ENCODE measurements at regions not wholly inside any gene's neighbourhood (a gene's known extent, or its start where the extent isn't known, plus 50 kb on each side); places are given as distances from the start of the nearest gene placed in this dataset.

- no peak for DNase-seq
These were observed 170.5 kb downstream of the AREG start for GRCh38 chr4:74615411-74615810.

GRCh38 chr4:74618166-74618565, 173.2 kb downstream of the AREG start:
- DNase-seq = no peak

GRCh38 chr4:74618659-74619058, 173.7 kb downstream of the AREG start:
- no peak for DNase-seq

- no peak for DNase-seq
These were observed 174.2 kb downstream of the BTC start for GRCh38 chr4:74619931-74620702.

- DNase-seq = no peak
These were observed 172.7 kb downstream of the BTC start for GRCh38 chr4:74621616-74622015.

DNA sequence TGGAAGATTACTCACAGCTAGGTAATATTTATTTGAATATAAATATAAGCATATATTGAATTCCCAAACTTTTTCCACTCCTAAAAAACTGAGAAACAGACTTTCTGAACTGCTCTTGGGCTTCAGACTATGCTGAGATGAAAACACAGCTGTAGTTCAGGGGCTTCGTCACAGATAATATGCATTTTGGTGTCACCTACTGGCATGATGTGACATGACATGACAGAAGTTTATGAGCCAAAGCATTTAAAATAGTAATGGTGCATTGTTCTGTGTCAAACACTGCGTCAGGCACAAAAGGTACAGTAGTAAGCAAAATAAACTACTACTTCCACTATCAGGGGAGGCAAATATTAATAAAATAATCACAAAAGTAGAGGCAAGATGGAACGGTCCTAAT, 171.3 kb downstream of the BTC start:
- peak; percentile 3 for DNase-seq

GRCh38 chr4:74624351-74625151, 169.8 kb downstream of the BTC start:
- DNase-seq = no peak

DNA sequence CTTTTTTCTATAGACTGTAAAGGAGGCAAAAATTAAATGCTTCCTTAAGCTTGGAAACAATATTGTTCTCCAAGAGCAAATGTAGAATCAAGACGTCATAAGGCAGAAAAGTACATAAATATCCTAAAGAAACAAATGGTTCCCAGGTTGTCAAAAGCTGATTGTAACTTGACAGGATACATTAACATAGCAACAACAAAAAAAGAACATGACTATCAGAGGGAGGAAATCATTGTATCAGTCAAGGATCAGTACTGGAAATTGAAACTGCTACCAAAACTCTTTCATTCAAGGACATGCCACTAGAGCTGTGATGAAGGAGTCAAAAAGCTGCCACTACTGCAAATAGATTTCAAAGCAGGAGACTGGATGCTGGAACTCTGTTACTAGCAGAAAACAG, 168.3 kb downstream of the BTC start:
- DNase-seq = no peak

DNA sequence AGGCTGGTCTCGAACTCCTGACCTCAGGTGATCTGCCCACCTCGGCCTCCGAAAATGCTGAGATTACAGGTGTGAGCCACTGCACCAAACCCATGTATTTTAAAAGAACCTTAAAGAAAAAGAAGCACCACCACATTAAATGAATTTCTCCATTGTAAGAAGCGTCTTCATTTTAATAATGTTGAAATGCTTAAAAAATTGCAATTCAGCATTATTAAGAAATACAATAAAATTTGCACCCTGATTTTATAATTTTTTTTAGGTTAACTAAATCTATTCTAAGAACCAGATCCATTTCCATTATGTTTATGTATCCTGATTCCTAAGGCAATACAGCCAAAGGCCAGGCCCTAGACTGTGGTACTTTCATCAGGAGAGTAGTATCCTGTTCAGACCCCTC, 167.2 kb downstream of the BTC start:
- DNase-seq = no peak

DNA sequence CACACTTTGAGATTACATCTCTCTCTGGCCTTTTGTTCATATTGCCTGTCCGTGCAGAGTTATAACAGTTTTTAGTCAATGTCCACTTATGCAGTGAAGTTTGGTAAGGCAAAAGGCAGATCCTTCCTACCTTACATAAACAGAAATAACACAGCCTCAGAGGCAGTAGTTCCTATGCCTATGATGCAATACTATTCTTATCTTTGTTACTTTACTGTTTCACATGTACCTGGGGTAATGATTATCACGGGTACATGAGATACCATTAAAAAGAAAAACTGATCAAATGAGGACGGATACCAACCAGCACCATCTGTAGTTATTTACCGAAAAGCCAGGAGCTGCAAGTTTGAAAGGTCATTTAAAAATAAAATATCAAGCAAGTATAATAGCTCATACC, 166.8 kb downstream of the BTC start:
- DNase-seq = no peak

DNA sequence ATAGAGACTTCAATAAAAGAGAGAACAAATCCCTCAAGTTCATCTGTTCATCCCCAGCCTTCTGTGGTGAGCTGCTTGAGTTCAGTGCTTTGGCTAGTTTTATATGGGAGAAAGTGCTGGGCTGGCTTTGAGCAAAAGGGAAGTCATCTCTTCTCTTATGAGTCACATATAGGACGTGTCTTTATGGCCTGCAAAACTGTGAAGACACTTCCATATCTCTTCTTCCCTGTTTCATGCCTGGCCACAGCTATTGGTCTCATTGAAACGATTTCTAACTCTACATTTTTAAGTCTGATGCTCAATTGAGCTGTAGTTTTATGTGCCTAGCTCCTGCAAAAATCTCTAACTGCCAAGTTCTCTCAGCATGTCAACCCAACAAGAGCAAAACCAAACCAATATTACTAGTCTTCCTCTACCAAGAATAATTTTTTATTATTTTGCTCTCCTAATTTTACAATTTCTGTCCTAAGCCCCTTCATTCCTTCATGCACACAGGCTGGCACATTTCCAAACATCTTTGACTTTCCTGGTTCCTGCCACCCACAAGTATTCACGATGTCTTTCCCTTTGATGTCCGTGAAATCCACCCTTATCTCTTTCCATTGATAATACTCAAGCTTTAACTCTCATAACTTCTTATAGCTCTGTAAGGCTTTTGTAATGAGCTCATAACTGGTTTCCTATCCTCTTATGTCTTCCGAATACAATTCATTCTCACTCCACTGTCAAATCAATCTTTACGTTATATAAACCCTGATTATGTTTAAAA, 165.3 kb downstream of the BTC start:
- no peak for DNase-seq

DNA sequence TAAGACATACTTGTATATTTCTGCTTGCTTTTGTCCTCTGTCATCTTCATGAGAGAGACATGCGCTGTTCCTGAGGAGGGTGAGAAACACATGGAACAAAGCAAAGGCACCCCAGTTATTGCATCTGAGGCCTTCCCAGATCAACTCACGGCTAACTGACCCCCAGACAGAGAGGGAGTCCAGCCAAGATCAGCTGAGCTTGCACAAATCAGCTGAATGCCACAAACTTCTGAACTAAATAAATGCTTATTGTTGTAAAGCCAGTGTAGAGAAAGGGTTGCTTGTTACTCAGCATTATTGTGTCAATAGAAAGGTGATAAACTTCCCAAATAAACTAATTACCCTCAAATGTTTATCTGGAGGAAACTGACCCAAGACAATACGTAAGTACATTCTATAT, 163.8 kb downstream of the BTC start:
- no peak for DNase-seq

GRCh38 chr4:74631338-74631737, 163.0 kb downstream of the BTC start:
- no peak for DNase-seq

GRCh38 chr4:74631988-74632387, 162.3 kb downstream of the BTC start:
- no peak for DNase-seq

DNA sequence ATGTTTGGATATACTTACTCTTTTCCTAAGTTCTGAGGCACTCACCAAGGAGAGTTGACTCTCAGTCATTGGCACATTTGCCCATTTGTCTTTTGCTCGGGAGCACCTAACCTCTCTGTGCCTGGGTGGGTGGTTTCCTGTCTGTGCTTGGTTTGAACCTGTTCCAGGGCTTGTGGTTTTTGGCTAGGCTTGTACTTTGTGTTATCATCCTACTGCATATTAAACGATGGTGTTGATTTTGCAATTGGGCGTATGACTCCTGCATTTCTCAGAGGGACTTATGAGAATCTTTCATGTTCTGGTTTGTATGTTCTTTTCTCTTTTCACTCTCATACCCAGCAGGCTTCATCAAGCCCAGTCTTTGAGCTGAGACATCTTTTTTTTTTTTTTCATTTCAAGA, 161.7 kb downstream of the BTC start:
- DNase-seq = peak; percentile 57

DNA sequence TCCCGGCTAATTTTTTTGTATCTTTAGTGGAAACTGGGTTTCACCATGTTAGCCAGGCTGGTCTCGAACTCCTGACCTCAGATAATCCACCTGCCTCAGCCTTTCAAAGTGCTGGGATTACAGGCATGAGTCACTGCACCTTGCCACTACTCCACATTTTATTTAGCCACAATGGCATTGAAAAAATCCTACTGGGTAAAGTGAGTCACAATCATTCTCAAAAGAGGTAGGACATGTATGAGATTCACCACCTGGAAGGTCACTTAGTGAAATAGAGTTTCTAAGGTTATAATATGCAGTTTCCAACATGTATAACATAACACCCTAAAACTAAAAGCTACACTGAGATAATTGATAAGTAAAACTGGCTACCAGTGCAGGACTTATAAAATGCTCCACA, 159.2 kb downstream of the BTC start:
- no peak for DNase-seq

- DNase-seq = no peak
These were observed 158.7 kb downstream of the BTC start for GRCh38 chr4:74635490-74636123.

- DNase-seq = no peak
These were observed 156.3 kb downstream of the BTC start for GRCh38 chr4:74638001-74638400.

GRCh38 chr4:74638689-74639088, 155.6 kb downstream of the BTC start:
- no peak for DNase-seq

- DNase-seq = no peak
These were observed 154.0 kb downstream of the BTC start for GRCh38 chr4:74640111-74640903.

GRCh38 chr4:74642006-74642405, 152.3 kb downstream of the BTC start:
- no peak for DNase-seq

GRCh38 chr4:74649193-74649592, 145.1 kb downstream of the BTC start:
- no peak for DNase-seq

All from KG1 (cell line).